CD4-positive, alpha-beta memory T cell (primary cell): ENCODE measurements at regions not wholly inside any gene's neighbourhood (a gene's known extent, or its start where the extent isn't known, plus 50 kb on each side); places are given as distances from the start of the nearest gene placed in this dataset.

ENCODE experiments used
- CTCF ChIA-PET: fragments of 350-600 bp; sonication (Branson Sonifier 250); formaldehyde crosslinking; loops from one replicate; lab custom pipeline; 2021; ENCODE audit warnings: inconsistent platforms; ENCODE audit not compliant: partially characterized antibody; lab: Charles Lee
- POLR2A ChIA-PET: fragments of 350-600 bp; sonication (Branson Sonifier 250); formaldehyde crosslinking; loops from one replicate; lab custom pipeline; 2021; ENCODE audit not compliant: partially characterized antibody; lab: Charles Lee
- DNase-seq, 5 donors: peaks; one replicate each; pipeline versions ENCODE4 v3.0.0 to v3.0.0-alpha.2; 2020 to 2022; ENCODE audit warnings: mixed read lengths in 1 of 5
- H3K27ac ChIP-seq: one replicate; pipeline ENCODE4 v1.7.0; 2013; ENCODE audit warnings: low read depth, low read length
- H3K27me3 ChIP-seq: 2 replicates; pipeline ENCODE4 v1.7.0; 2013; ENCODE audit warnings: mild to moderate bottlenecking, low read length, moderate library complexity; ENCODE audit not compliant: insufficient read depth
- H3K36me3 ChIP-seq: 2 replicates; pipeline ENCODE4 v1.7.0; 2013; ENCODE audit warnings: mild to moderate bottlenecking, low read length, moderate library complexity; ENCODE audit not compliant: insufficient read depth
- H3K4me1 ChIP-seq: 2 replicates; pipeline ENCODE4 v1.7.0; 2013; ENCODE audit warnings: mild to moderate bottlenecking, low read length, moderate library complexity; ENCODE audit not compliant: insufficient read depth
- H3K4me3 ChIP-seq, 2 donors: one replicate each; pipeline ENCODE4 v1.7.0; 2013; ENCODE audit warnings: low read length in 2 of 2, mild to moderate bottlenecking in 1 of 2
- H3K9me3 ChIP-seq, 2 donors: one replicate each; pipeline ENCODE4 v1.7.0; 2013; ENCODE audit warnings: low read length in 2 of 2, control low read depth in 1 of 2; ENCODE audit not compliant: control insufficient read depth in 1 of 2
- H3K27ac Mint-ChIP-seq, 7 donors: one replicate each; pipeline ENCODE4 v1.8.0; 2020 to 2021; ENCODE audit warnings: mixed read lengths in 7 of 7, mild to moderate bottlenecking in 6 of 7, inconsistent platforms in 3 of 7, moderate library complexity in 3 of 7
- H3K27me3 Mint-ChIP-seq, 2 donors: one replicate each; pipeline ENCODE4 v1.8.0; 2020 to 2021; ENCODE audit warnings: mixed read lengths in 2 of 2
- H3K36me3 Mint-ChIP-seq, 2 donors: one replicate each; pipeline ENCODE4 v1.8.0; 2020 to 2021; ENCODE audit warnings: mixed read lengths in 2 of 2, inconsistent platforms in 1 of 2, mild to moderate bottlenecking in 1 of 2
- H3K4me1 Mint-ChIP-seq, 4 donors: one replicate each; pipeline ENCODE4 v1.8.0; 2020 to 2021; ENCODE audit warnings: mixed read lengths in 4 of 4, mild to moderate bottlenecking in 1 of 4
- H3K4me3 Mint-ChIP-seq, 8 donors: one replicate each; pipeline ENCODE4 v1.8.0; 2020 to 2021; ENCODE audit warnings: mixed read lengths in 8 of 8, mild to moderate bottlenecking in 7 of 8, moderate library complexity in 6 of 8, inconsistent platforms in 3 of 8
- H3K9me3 Mint-ChIP-seq, 8 donors: one replicate each; pipeline ENCODE4 v1.8.0; 2020 to 2021; ENCODE audit warnings: mixed read lengths in 8 of 8, mild to moderate bottlenecking in 5 of 8, inconsistent platforms in 3 of 8, moderate library complexity in 1 of 8
- intact Hi-C: fragments of 100-400 bp; cut with micrococcal nuclease; formaldehyde crosslinking; loops from one replicate; pipeline ENCODE4 v1.15.1; 2023

DNA sequence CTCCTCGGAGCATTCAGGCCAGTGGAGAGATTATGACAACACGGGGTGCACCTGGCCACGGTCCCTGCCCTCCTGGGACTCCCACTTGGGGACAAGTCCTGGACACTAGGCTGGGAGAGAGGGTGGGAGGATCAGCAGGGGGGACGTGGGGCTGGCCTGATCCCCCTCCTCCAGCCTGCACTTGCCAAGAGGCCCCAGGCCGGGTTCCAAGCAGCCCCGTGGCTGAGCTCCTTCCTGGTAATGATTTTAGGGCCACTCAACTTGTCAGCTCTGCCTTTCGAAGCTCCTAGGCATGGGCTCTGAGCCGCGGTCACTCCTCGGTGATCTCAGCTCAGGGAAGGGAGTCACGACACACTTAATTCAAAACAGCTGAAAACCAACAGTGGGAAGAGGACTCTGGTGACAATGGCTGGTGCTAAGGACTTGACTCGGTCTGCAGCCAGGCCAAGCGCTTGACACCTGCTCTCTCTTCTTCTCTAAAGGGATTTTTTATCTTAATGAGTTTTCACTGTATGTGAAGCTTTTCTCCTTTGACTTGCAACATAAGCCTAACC, 161.7 kb downstream of the BMP7 start:
- Mint-ChIP-seq H3K9me3 (peaks cover 0 to 2% (median 0%) of the 10 kb centered on the region in 8 donors), H3K4me3 (no peak overlapping the region), H3K4me1 (no peaks in the 10 kb centered on the region), H3K27me3 (peaks cover 1 to 2% of the 10 kb centered on the region in 2 donors), H3K27ac (no peak overlapping the region), H3K36me3 (no peaks in the 10 kb centered on the region)
- H3K4me1 ChIP-seq = no peaks in the 10 kb centered on the region
- no peak for DNase-seq
- ChIA-PET POLR2A (no interaction called here), CTCF (no interaction called here)
- no peak overlapping the region for H3K27ac ChIP-seq
- H3K9me3 ChIP-seq = no peaks in the 10 kb centered on the region
- no peaks in the 10 kb centered on the region for H3K27me3 ChIP-seq
- no peak overlapping the region for H3K4me3 ChIP-seq
- intact Hi-C loops = no loop called here
- H3K36me3 ChIP-seq = no peaks in the 10 kb centered on the region

GRCh38 chr20:57106030-57106682, 160.3 kb downstream of the BMP7 start:
- ChIA-PET POLR2A (no interaction called here), CTCF (no interaction called here)
- Mint-ChIP-seq H3K36me3 (no peaks in the 10 kb centered on the region), H3K9me3 (no peaks in the 10 kb centered on the region), H3K4me1 (no peaks in the 10 kb centered on the region), H3K4me3 (no peak overlapping the region), H3K27ac (no peak overlapping the region), H3K27me3 (peaks cover 1 to 2% of the 10 kb centered on the region in 2 donors)
- intact Hi-C loops = no loop called here
- Histone ChIP-seq H3K4me1 (no peaks in the 10 kb centered on the region), H3K27me3 (no peaks in the 10 kb centered on the region), H3K4me3 (no peak overlapping the region), H3K27ac (no peak overlapping the region), H3K36me3 (no peaks in the 10 kb centered on the region), H3K9me3 (no peaks in the 10 kb centered on the region)
- DNase-seq = no peak

GRCh38 chr20:57106692-57107091, 159.7 kb downstream of the BMP7 start:
- no peaks in the 10 kb centered on the region for H3K4me1 Mint-ChIP-seq
- intact Hi-C loops = no loop called here
- peaks cover 0 to 2% of the 10 kb centered on the region in 2 donors for H3K27me3 Mint-ChIP-seq
- H3K9me3 ChIP-seq = no peaks in the 10 kb centered on the region
- no peak overlapping the region for H3K4me3 Mint-ChIP-seq
- H3K27ac ChIP-seq = no peak overlapping the region
- no peak overlapping the region for H3K27ac Mint-ChIP-seq
- no peaks in the 10 kb centered on the region for H3K36me3 ChIP-seq
- H3K36me3 Mint-ChIP-seq = no peaks in the 10 kb centered on the region
- no peak for DNase-seq
- H3K9me3 Mint-ChIP-seq = no peaks in the 10 kb centered on the region
- CTCF ChIA-PET = no interaction called here
- no peaks in the 10 kb centered on the region for H3K27me3 ChIP-seq
- POLR2A ChIA-PET = no interaction called here
- no peaks in the 10 kb centered on the region for H3K4me1 ChIP-seq
- H3K4me3 ChIP-seq = no peak overlapping the region

DNA sequence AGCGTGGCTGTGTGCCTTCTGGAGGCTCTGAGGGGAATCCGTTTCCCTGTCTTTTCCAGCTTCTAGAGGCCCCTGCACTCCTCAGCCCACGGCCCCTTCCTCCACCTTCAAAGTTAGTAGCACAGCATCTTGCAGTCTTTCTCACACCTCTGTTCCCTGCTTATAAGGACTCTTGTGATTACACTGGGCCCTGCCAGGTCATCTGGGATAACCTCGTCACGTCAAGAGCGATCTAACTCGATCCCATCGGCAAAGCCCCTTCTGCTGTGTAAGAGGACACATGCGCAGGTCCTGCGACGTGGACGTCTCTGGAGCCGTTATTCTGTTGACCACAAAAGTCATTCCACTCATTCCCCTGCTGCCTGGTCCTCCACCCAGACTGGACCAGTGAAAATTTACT, 159.2 kb downstream of the BMP7 start:
- Histone ChIP-seq H3K4me1 (no peaks in the 10 kb centered on the region), H3K4me3 (no peak overlapping the region), H3K27ac (no peak overlapping the region), H3K27me3 (no peaks in the 10 kb centered on the region), H3K9me3 (no peaks in the 10 kb centered on the region), H3K36me3 (no peaks in the 10 kb centered on the region)
- CTCF ChIA-PET = no interaction called here
- Mint-ChIP-seq H3K27ac (no peak overlapping the region), H3K27me3 (peaks cover 0 to 2% of the 10 kb centered on the region in 2 donors), H3K9me3 (peaks cover 0 to 3% (median 0%) of the 10 kb centered on the region in 8 donors), H3K4me3 (no peak overlapping the region), H3K4me1 (no peaks in the 10 kb centered on the region), H3K36me3 (no peaks in the 10 kb centered on the region)
- POLR2A ChIA-PET = no interaction called here
- intact Hi-C loops = no loop called here
- DNase-seq = no peak

DNA sequence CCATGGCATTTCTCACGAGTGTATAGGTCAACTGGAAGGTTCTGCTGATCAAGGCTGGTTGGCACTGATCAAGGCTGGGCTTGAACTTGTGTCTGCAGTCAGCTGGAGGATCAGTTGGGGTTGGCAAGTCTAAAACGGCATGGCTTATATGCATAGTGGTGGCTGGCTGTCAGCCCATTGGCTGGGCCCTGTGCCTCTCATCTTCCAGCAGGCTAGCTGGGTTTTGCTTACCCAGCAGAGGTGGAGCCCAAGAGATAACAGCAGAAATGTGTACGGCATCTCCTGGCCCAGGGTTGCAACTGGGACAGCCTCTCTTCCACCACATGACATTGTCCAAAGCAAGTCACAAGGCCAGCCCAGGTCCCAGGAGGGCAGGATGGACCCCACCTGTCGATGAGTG, 158.2 kb downstream of the BMP7 start:
- no peaks in the 10 kb centered on the region for H3K4me1 Mint-ChIP-seq
- CTCF ChIA-PET = no interaction called here
- no peaks in the 10 kb centered on the region for H3K27me3 ChIP-seq
- no peak overlapping the region for H3K4me3 Mint-ChIP-seq
- POLR2A ChIA-PET = no interaction called here
- H3K27ac Mint-ChIP-seq = no peak overlapping the region
- intact Hi-C loops = no loop called here
- H3K4me3 ChIP-seq = no peak overlapping the region
- H3K4me1 ChIP-seq = no peaks in the 10 kb centered on the region
- H3K27me3 Mint-ChIP-seq = peaks cover 0 to 2% of the 10 kb centered on the region in 2 donors
- no peak overlapping the region for H3K27ac ChIP-seq
- no peaks in the 10 kb centered on the region for H3K9me3 ChIP-seq
- peaks cover 0 to 3% (median 0%) of the 10 kb centered on the region in 8 donors for H3K9me3 Mint-ChIP-seq
- no peaks in the 10 kb centered on the region for H3K36me3 Mint-ChIP-seq
- DNase-seq = no peak
- no peaks in the 10 kb centered on the region for H3K36me3 ChIP-seq

- Histone ChIP-seq H3K36me3 (no peaks in the 10 kb centered on the region), H3K4me3 (no peak overlapping the region), H3K27ac (no peak overlapping the region), H3K9me3 (no peaks in the 10 kb centered on the region), H3K27me3 (no peaks in the 10 kb centered on the region), H3K4me1 (no peaks in the 10 kb centered on the region)
- no peaks in the 10 kb centered on the region for H3K4me1 Mint-ChIP-seq
- DNase-seq = no peak
- ChIA-PET CTCF (no interaction called here), POLR2A (no interaction called here)
- H3K36me3 Mint-ChIP-seq = no peaks in the 10 kb centered on the region
- peaks cover 0 to 3% (median 0%) of the 10 kb centered on the region in 8 donors for H3K9me3 Mint-ChIP-seq
- intact Hi-C loops = no loop called here
- no peak overlapping the region for H3K4me3 Mint-ChIP-seq
- peaks cover 0 to 5% of the 10 kb centered on the region in 2 donors for H3K27me3 Mint-ChIP-seq
- H3K27ac Mint-ChIP-seq = no peak overlapping the region
Measured at GRCh38 chr20:57108742-57109570, 157.5 kb downstream of the BMP7 start.

DNA sequence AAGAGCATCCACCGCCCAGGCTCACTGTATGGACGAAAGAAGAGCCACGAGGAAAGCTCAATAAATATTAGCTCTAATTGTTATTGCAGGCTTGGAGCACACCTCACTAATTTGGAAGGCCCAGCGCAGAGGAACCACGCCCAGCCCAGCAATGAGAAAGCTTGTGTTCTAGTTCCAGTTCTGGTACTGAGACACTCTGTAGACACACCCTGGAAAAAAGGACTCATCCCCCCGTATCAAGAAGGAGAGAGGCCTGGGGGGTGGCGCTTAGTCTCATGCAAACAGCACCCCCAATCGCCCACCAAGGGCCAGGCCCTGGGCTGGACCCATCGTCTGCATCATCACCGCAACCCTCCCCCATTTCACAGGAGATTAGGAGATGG, 156.9 kb downstream of the BMP7 start:
- POLR2A ChIA-PET = no interaction called here
- DNase-seq = no peak
- Mint-ChIP-seq H3K9me3 (peaks cover 0 to 4% (median 0%) of the 10 kb centered on the region in 8 donors), H3K4me3 (no peak overlapping the region), H3K27me3 (peaks cover 0 to 5% of the 10 kb centered on the region in 2 donors), H3K4me1 (no peaks in the 10 kb centered on the region), H3K27ac (no peak overlapping the region), H3K36me3 (no peaks in the 10 kb centered on the region)
- intact Hi-C loops = no loop called here
- Histone ChIP-seq H3K27me3 (no peaks in the 10 kb centered on the region), H3K36me3 (no peaks in the 10 kb centered on the region), H3K4me1 (no peaks in the 10 kb centered on the region), H3K4me3 (no peak overlapping the region), H3K27ac (no peak overlapping the region), H3K9me3 (no peaks in the 10 kb centered on the region)
- CTCF ChIA-PET = no interaction called here
